Activated CD8-positive, alpha-beta memory T cell treated with anti-CD3 and anti-CD28 coated beads, Interleukin-2, amount 50 U/mL, for 1 hour (primary cell): ENCODE measurements at regions not wholly inside any gene's neighbourhood (a gene's known extent, or its start where the extent isn't known, plus 50 kb on each side); places are given as distances from the start of the nearest gene placed in this dataset.
"Not testable (repeated sequence)": the region's sequence is repeated elsewhere in the genome, so short reads cannot be mapped to it uniquely, and the experiment has no call there.

ENCODE experiments used
- DNase-seq: peaks from one replicate; pipeline ENCODE4 v3.0.0-alpha.2; 2020; ENCODE audit errors: extremely low read depth

GRCh38 chr2:207216457-207216856, 50.7 kb upstream of the KLF7 start:
- DNase-seq = no peak

DNA sequence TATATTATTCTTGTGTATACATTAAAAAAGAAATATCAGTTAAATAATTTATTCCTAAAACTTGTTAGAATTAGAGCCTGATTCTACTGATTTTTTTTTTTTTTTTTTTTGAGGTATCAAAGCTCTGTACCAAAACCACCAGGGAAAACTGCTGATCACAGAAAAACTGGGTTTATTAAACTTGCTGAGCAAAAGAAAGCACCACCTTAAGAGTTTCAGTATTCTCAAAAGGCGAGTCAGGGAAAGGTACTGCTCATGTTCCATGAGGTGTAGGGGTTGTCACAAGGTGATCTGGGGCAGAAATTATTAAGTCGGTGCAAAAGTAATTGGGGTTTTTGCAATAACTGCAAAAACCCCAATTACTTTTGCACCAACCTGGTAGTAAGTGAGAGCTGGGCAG, 51.7 kb upstream of the KLF7 start:
- DNase-seq = no peak

DNA sequence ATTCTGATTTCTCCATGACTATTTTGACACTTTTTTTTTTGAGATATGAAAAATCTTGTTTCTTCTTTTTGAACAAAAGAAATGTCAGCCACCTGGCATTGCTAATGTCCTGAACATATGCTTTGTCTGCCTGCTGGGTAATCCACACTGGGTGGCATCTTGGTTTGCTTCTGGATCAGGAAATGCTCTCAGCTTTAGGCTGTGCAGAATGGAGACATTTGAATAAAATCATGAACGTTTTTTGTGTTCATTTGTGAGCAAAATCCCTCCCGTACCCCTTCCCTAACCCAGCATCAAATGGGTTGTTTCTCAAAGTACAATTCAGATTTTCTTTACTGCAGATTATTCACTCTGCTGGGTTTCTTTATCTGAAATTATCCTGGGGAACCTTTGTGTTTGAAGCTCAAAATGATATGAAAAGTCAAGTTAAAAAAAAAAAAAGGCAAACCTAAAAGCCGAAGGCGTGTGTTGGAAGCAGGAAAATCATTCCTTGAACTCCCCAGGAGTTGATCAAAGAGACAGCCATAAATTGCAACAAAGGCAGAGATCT, 53.4 kb upstream of the KLF7 start:
- no peak for DNase-seq

DNA sequence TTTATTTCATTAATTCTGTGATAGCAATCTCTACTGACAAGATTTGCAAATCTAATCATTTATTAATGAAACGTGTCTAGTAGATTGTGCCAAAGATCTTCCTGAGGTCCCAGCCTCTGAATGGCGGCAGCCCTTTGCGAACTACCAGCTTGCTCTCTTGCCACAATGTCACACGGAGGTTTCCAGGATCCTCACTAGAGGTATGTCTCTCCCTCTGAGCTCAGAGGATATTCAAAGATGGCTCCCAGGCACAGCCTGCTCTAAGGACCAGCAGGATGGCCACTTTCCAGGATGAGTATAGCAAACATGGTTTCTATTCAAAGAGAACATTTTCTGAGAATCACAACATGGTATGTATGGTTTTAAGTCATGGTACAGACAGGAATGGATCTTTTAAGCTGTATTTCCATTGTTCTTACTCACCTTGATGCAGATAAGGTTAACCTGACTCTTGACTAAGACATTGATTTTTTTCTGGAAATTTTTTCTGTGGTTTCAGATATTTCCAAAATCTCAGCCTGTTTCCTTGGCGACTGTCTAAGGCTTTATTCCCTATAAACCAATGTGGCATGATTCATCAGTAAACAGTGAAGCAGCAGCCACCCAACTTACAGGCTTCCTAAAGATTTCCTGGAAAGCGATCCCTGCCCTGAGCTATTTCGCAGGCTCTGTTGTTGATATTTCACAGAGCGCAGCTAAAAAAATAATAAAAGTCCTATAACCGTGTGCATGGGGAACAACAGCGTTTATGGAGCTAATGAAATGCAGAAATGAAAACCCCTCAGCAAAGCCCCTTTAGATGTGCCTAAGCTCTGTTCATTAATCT, 54.1 kb upstream of the KLF7 start:
- no peak for DNase-seq

DNA sequence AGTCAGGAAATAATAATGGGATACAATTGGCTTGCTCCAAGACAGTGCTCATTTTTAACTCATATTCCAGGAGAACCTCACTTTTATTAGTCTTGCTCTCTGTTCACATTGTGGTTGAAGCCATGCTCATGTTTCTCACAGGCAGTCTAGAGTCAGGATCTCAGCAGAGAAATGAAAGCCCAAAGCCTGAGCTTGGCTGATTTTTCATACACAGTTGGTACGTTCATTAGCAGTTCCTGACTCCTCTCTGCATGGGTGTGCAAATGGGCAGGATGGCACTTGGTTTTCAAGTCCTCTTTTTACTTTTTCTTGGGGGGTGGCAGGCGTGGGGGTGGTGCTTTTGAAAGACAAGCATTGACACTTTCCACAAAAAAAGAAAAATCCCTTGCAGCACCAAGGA, 56.0 kb upstream of the KLF7 start:
- no peak for DNase-seq

DNA sequence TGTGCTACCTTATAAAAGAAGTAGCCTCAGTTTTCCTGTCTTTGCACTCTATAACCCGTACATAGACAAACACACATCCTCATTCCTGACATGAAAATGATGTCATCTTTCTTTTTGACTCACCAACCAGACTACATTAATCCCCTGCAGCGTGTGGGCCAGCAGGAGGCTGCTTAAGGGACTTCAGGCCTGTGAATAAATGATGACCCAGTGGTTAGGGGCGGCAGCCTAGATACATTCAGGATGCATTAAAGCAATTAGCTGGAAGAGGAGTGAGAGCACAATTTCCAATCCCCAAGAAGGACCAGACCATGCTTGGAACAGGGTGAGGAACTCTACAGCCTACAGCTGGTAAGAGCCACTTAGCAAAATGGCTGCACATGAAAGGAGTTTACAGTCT, 57.3 kb upstream of the KLF7 start:
- DNase-seq = no peak

- DNase-seq = no peak
These were observed 58.6 kb upstream of the KLF7 start for GRCh38 chr2:207224381-207224780.

- DNase-seq = no peak
These were observed 59.2 kb upstream of the KLF7 start for GRCh38 chr2:207224791-207225482.

- no peak for DNase-seq
These were observed 60.0 kb upstream of the KLF7 start for GRCh38 chr2:207225773-207226172.

DNA sequence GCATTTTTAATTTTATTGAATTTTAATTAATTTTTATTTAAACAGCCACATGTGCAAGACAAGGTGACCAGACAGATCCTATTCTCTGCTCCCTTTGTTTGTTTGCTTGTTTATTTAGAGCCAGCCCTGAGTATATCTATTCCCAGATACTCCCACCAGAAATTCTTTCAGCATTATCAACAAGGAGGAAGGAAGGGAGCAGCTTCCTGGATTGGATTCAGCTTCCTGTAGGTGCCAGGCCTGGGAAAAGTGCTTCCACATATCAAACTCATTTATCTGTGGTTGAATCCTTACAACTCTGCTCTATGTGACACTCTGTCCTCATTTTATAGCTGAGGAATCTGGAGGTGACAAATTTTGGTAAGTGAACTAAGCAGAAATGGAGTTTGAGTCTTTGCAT, 60.5 kb upstream of the KLF7 start:
- no peak for DNase-seq

- DNase-seq = no peak
These were observed 60.9 kb upstream of the KLF7 start for GRCh38 chr2:207226671-207227061.

DNA sequence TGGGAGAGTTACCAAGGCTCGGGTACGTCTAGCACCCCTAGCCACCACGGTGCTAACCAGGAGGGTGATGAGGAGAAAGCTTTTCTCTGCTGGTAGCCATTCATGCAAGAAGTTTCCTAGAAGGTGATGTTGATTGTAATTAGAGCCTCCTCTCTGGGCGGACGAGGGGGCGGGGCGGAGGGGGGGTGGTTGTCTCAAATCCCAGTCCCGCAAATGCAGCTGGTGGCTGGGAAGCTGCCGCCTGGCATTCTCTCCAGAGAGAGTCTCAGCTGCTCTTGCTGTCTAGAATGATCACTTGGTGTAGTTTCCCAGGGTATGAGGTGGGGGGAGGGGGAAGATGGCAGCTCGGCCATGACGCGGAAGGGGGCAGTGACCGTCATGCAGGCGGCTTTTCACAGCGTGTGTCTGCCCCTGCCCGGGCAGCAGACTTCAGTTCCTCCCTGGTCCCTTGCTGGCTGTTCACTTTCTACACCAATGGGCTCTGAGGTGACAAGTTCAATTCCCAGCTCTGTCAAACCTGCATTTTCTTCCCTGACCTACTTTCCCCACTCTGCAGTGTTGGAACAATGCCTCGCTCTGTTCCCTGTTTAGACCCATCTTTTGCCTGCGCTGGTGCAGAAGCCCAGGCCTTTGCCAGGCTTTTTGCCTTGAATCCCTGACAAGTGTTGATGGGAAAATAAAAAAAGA, 61.5 kb upstream of the KLF7 start:
- DNase-seq = no peak

- DNase-seq = no peak
These were observed 62.0 kb upstream of the KLF7 start for GRCh38 chr2:207227749-207228145.

DNA sequence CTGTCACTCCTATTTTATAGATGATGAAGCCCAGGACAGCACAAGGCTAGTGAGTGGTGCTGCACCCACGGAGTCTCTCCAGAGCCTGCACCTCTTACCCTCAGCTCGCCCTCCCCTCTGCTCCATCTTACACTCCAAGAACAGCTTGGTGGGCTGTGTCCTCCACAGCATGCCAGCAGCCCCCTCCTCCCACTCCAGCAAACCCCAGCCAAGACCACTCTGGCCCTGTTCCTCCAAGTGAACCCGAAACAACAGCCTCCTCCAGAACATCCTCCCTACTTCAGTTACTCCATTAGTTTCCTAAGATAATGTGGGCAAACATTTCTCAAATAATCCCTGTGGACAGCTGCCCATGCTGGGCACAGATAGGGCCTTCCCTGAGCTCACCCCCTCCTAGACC, 62.7 kb upstream of the KLF7 start:
- DNase-seq = no peak

- DNase-seq = no peak
These were observed 63.4 kb upstream of the KLF7 start for GRCh38 chr2:207229161-207229560.

DNA sequence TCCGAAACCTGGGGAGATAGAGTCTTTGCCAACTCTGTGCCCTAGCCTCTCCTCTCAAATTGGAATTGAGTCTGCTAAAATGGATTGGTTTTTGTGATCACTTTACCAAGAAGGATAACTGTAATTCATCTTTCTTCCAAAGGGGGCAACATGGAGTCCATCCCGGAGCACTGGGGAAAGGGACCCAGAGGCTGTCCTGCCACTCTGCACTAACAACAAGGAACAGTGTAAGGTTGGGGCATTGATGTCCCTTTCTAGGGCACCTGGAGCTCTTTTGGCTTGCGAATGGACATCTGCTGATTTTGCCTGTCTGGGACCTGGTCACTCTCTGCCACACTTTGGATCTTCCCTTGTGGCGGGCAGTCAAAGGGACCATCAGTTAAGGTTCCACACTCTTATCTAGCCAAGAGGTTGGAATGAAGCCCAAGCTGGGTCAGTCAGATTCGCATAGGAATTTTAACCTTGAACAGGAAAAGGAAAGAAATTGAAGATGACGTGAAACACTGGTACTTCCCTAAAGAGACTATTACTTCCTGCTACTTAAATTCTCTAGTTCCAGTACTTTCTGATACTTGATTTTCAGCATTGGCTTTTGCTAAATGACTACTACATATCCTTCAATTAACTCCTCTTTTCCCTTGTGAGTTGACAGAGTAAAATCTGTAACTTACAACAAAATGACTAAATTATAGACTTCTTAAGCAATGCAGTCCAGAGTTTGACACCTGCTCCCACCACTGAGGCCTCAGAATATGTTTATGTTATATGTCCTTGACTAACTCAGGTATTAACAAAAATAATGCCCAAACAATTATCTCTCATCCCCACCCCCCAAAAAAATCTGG, 64.7 kb upstream of the KLF7 start:
- no peak for DNase-seq

DNA sequence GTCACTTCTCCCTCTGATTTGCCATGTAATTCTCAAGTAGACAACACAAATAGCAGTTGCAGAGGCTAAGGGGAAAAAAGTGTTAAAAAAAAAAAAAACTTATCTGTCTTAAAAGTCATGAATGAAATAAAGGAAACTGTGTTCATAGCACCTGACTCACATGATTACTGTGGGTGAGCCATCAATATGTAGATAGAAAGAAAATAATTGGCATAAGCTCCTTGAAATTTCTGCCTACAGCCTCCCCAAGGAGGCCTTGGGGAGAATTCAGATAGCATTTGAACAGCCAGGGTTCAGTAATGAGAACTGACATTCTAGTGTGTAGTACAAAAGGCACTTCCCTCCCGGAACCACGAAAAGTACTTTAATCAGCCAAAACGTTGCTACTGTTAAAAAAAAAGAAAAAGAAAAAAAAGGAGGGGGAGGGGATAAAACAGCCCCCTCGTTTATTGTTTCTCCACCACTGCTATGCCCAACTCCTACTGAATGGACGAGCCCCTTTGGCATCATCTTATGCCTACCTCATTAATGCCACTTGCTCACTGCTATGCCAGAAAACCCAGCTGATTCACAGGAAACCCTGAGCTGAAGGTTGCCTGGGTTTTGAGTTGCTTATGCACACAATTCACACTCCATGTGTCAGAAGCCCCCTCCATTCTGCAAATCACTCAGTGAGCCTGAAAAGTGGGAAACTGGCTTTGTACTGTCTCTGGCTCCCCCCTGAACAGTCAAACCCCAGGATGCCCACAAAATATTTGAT, 65.5 kb upstream of the KLF7 start:
- DNase-seq = no peak

DNA sequence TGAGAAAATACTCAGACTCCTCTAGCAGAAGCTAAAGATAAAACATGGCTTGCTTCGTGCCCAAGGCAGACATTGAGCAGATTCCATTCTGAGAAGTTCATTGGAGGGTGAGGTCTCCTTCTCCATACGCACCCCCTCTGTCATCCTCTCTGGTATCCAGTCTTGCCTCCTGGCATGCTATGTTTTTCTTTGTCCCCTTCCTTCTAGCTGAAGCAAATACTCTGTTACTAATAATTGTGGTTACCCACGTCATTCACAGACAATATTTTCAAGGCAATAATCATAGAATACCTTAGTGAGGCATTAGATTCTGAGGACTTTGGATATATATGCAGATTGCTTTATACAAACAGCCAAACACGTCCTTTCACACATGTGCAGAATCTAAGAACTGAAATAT, 66.2 kb upstream of the KLF7 start:
- DNase-seq = no peak

DNA sequence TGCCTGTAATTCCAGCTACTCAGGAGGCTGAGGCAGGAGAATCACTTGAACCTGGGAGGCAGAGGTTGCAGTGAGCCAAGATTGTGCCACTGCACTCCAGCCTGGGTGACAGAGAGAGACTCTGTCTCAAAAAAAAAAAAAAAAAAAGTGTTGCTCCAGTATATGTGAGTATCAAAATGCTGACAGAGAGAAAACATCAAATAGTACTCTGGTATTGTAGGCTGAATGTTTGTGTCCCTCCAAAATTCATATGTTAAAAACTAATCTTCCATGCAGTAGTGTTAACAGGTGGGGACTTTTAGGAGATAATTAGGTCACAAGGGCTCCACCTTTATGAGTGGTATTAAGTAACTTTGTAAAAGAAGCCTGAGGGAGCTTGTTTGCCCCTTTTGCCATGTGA, 67.4 kb upstream of the KLF7 start:
- not testable (repeated sequence) for DNase-seq

- DNase-seq = no peak
These were observed 68.0 kb upstream of the KLF7 start for GRCh38 chr2:207233731-207234130.

- DNase-seq = no peak
These were observed 69.9 kb upstream of the KLF7 start for GRCh38 chr2:207235621-207236020.
